HepG2 (cell line): ENCODE measurements at regions not wholly inside any gene's neighbourhood (a gene's known extent, or its start where the extent isn't known, plus 50 kb on each side); places are given as distances from the start of the nearest gene placed in this dataset.

ENCODE experiments used
- ATAC-seq: fragments of 200-7000 bp; cut with Tn5 transposase; 3 replicates; pipeline ENCODE4 v1.9.1; 2020; ENCODE audit warnings: mild to moderate bottlenecking, moderate library complexity
- BruUV-seq: library from RNA; stranded (reverse); fragments of 400-500 nt; replicated peaks from 2 replicates; lab custom pipeline; 2021; lab: Mats Ljungman, UMichigan
- CTCF ChIA-PET: fragments of 300-600 bp; formaldehyde crosslinking; extraction: SDS; loops from one replicate; lab custom pipeline; 2021; ENCODE audit warnings: low total read pairs, inconsistent platforms, low intra/inter-chr PET ratio; lab: Yijun Ruan, JAX
- POLR2A ChIA-PET: fragments of 350-600 bp; sonication (Branson Sonifier 250); formaldehyde crosslinking; loops from one replicate; lab custom pipeline; 2020; ENCODE audit warnings: antibody characterized with exemption, inconsistent platforms; lab: Yijun Ruan, JAX
- DNase-seq: peaks from one replicate; pipeline ENCODE4 v3.0.0-alpha.2; 2015; ENCODE audit warnings: low spot score
- FAIRE-seq: peaks from 3 replicates; lab custom pipeline; 2011; peaks lifted over from hg19 to GRCh38; lab: Jason Lieb, UNC
- H2AFZ ChIP-seq: one replicate; pipeline ENCODE4 v1.6.1; 2011; ENCODE audit warnings: low read length, inconsistent platforms
- H3K27ac ChIP-seq: fragments of 300-600 bp; 3 replicates; pipeline ENCODE4 v1.8.0; 2011; ENCODE audit warnings: mixed run types, mild to moderate bottlenecking, mixed read lengths, low read length, inconsistent platforms; ENCODE audit not compliant: insufficient read depth; ENCODE audit errors: extremely low read length
- H3K27me3 ChIP-seq, 2 experiments: fragments of 200-600 bp in 1 of 2; 2 replicates in 1 of 2; 3 replicates in 1 of 2; pipeline versions ENCODE4 v1.6.0 to v1.8.0; 2011; ENCODE audit warnings: low read length in 2 of 2, mild to moderate bottlenecking in 2 of 2, moderate library complexity in 2 of 2, inconsistent platforms in 1 of 2; ENCODE audit not compliant: insufficient read depth in 2 of 2, control insufficient read depth in 1 of 2
- H3K36me3 ChIP-seq, 2 experiments: fragments of 200-600 bp in 1 of 2; replicated peaks in 1 of 2; 2 replicates in 1 of 2; 3 replicates in 1 of 2; pipeline versions ENCODE4 v1.5.1 to v1.8.0; 2011; ENCODE audit warnings: low read length in 2 of 2, inconsistent platforms in 1 of 2; ENCODE audit not compliant: insufficient read depth in 2 of 2, control insufficient read depth in 1 of 2
- H3K4me1 ChIP-seq: 2 replicates; pipeline ENCODE4 v1.5.1; 2012; ENCODE audit warnings: low read length, inconsistent platforms; ENCODE audit not compliant: insufficient read depth
- H3K4me2 ChIP-seq: 2 replicates; pipeline ENCODE4 v1.6.0; 2011; ENCODE audit warnings: low read depth, low read length, inconsistent platforms
- H3K4me3 ChIP-seq, 3 experiments: fragments of 200-600 bp in 1 of 3; sonication (generic), shearing (Covaris generic) in 1 of 3; replicated peaks in 1 of 3; 2 replicates each; pipeline ENCODE4 v1.5.1; 2011 to 2016; ENCODE audit warnings: low read length in 3 of 3, inconsistent platforms in 2 of 3, low read depth in 2 of 3, mild to moderate bottlenecking in 2 of 3, control low read depth in 1 of 3, mixed read lengths in 1 of 3; ENCODE audit not compliant: insufficient read depth in 1 of 3
- H3K79me2 ChIP-seq: one replicate; pipeline ENCODE4 v1.6.1; 2011; ENCODE audit warnings: low read length, inconsistent platforms; ENCODE audit not compliant: insufficient read depth
- H3K9ac ChIP-seq: 2 replicates; pipeline ENCODE4 v1.6.0; 2011; ENCODE audit warnings: mild to moderate bottlenecking, low read depth, low read length, inconsistent platforms; ENCODE audit not compliant: insufficient read depth
- H3K9me3 ChIP-seq: 2 replicates; pipeline ENCODE4 v1.5.1; 2012; ENCODE audit warnings: mild to moderate bottlenecking, low read length
- H4K20me1 ChIP-seq: 2 replicates; pipeline ENCODE4 v1.6.0; 2011; ENCODE audit warnings: inconsistent platforms, mild to moderate bottlenecking, low read length, moderate library complexity; ENCODE audit not compliant: insufficient read depth
- CC2D1A ChIP-seq: sonication (generic); formaldehyde crosslinking; IDR thresholded peaks from 2 replicates; pipeline ENCODE4 v1.8.1; 2023; ENCODE audit warnings: mild to moderate bottlenecking, missing genetic modification reagents
- DNMT1 ChIP-seq: sonication (generic); formaldehyde crosslinking; IDR thresholded peaks from 2 replicates; pipeline ENCODE4 v1.5.1; 2020; ENCODE audit warnings: mild to moderate bottlenecking, missing genetic modification reagents
- RARA ChIP-seq: IDR thresholded peaks from 2 replicates; pipeline ENCODE4 v1.6.1; 2016; ENCODE audit warnings: missing genetic modification reagents, missing compliant biosample characterization
- RFX5 ChIP-seq: IDR thresholded peaks from 2 replicates; pipeline ENCODE4 v1.6.1; 2011; ENCODE audit warnings: low read depth, low read length, improper control_type of control experiment
- SOX5 ChIP-seq: IDR thresholded peaks from 2 replicates; pipeline ENCODE4 v1.6.1; 2016; ENCODE audit warnings: borderline replicate concordance
- ZBTB1 ChIP-seq: sonication (generic); formaldehyde crosslinking; IDR thresholded peaks from 2 replicates; pipeline ENCODE4 v1.4.0; 2020; ENCODE audit warnings: missing genetic modification reagents, borderline replicate concordance
- ZBTB38 ChIP-seq: sonication (generic); formaldehyde crosslinking; IDR thresholded peaks from 2 replicates; pipeline ENCODE4 v1.5.1; 2020; ENCODE audit warnings: mild to moderate bottlenecking, missing genetic modification reagents
- ZMAT3 ChIP-seq: sonication (generic); formaldehyde crosslinking; conservative IDR thresholded peaks from 2 replicates; pipeline ENCODE4 v1.7.0; 2021; ENCODE audit warnings: missing genetic modification reagents
- ZNF282 ChIP-seq: fragments of 450-650 bp; IDR thresholded peaks from 2 replicates; pipeline ENCODE4 v1.6.1; 2018; ENCODE audit not compliant: partially characterized antibody
- ZNF337 ChIP-seq: sonication (generic); formaldehyde crosslinking; IDR thresholded peaks from 2 replicates; pipeline ENCODE4 v1.5.1; 2020; ENCODE audit warnings: missing genetic modification reagents, low read depth, mild to moderate bottlenecking, borderline replicate concordance
- ZNF720 ChIP-seq: sonication (generic); formaldehyde crosslinking; IDR thresholded peaks from 2 replicates; pipeline ENCODE4 v1.4.0; 2020; ENCODE audit warnings: missing genetic modification reagents
- WGBS: methylation state at CpG from one replicate; pipeline ENCODE4 v1.1.6; 2017; ENCODE audit warnings: low lambda C conversion rate; 5-methylcytosine and 5-hydroxymethylcytosine counted together
- in situ Hi-C: cut with HindIII; loops from 2 replicates; pipeline ENCODE4 v1.10.0; 2017; ENCODE audit warnings: low pct_unique_long_range_greater_than_20kb; ENCODE audit not compliant: extremely low pct_ligation_motif_present
- intact Hi-C: fragments of 100-400 bp; cut with micrococcal nuclease; formaldehyde crosslinking; loops from one replicate; pipeline ENCODE4 v1.10.0; 2022; ENCODE audit not compliant: unreplicated experiment
- TF ChIP-seq, protein P1 (sequence below): IDR thresholded peaks from 2 replicates; pipeline ENCODE4 v1.6.1; 2016; ENCODE audit warnings: low read depth, missing genetic modification reagents, missing compliant biosample characterization
- TF ChIP-seq, protein P2 (sequence below): sonication (generic); formaldehyde crosslinking; IDR thresholded peaks from 2 replicates; pipeline ENCODE4 v1.4.0; 2020; ENCODE audit warnings: missing genetic modification reagents; ENCODE audit errors: not compliant biosample characterization
- TF ChIP-seq, protein P3 (sequence below): sonication (generic); formaldehyde crosslinking; IDR thresholded peaks from 2 replicates; pipeline ENCODE4 v1.4.0; 2020; ENCODE audit warnings: mild to moderate bottlenecking, missing genetic modification reagents

DNA sequence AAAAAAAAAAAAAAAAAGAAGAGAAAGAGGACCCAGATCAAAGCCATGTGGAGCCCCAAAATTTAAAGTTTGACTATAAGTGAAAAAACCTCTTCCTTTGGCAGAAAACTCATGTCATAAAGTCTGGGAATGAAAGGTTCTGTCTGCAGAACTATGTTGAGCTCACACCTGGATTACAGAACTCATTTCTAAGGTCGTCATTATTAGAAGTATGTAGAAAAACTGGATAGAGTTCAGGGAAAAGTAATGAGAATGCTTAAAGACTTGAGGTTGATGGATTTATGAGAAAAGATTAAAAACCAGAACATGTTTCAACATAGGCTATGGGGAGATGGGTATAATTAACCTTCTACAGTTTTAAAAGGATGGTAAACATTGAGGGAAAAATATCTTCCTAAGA is 90.7 kb upstream of the COL11A1 start:
- no peaks in the 10 kb centered on the region for H3K36me3 ChIP-seq
- BruUV-seq = no TSS peak
- ATAC-seq = no peak

DNA sequence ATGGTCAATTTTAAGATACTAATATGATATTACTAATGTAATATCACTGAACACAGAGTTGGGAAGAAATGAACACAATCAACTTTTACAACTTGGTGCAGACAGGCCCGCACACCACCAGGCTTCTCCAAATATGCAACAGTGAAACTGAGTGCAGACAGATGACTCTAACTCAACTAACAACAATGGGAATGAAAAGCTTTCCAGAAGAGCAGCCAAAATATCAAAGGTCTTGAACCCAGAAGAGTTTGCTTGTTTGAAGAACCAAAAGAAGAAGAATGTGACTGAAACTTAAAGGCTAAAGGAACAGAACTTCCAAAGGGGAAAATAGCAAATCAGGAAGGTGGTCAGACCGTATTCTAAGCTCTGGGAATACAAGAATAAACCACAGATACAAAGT is 89.8 kb upstream of the COL11A1 start:
- H2AFZ ChIP-seq = no peak overlapping the region
- ChIA-PET CTCF (no interaction called here), POLR2A (no interaction called here)
- H3K36me3 ChIP-seq = no peaks in the 10 kb centered on the region
- H3K27ac ChIP-seq = no peak overlapping the region
- WGBS = 2% methylated on average over 2 of the region's 2 CpGs
- no peaks in the 10 kb centered on the region for H3K79me2 ChIP-seq
- H3K9ac ChIP-seq = no peak overlapping the region
- H4K20me1 ChIP-seq = no peaks in the 10 kb centered on the region
- no peak for DNase-seq
- no peak overlapping the region for H3K4me3 ChIP-seq
- no peaks in the 10 kb centered on the region for H3K4me1 ChIP-seq
- BruUV-seq = no TSS peak
- no peak for FAIRE-seq
- in situ Hi-C loops = no loop called here
- H3K9me3 ChIP-seq = no peaks in the 10 kb centered on the region
- H3K27me3 ChIP-seq = no peaks in the 10 kb centered on the region
- intact Hi-C loops = no loop called here
- no peak for ATAC-seq
- H3K4me2 ChIP-seq = no peak overlapping the region
- TF ChIP-seq ZNF282 = no peak
- TF ChIP-seq RARA (CRISPR knock-in tag) = no peak
- no peak for TF ChIP-seq ZMAT3 (CRISPR knock-in tag)
- no peak for TF ChIP-seq ZNF720 (CRISPR knock-in tag)
- TF ChIP-seq, protein P1, sequence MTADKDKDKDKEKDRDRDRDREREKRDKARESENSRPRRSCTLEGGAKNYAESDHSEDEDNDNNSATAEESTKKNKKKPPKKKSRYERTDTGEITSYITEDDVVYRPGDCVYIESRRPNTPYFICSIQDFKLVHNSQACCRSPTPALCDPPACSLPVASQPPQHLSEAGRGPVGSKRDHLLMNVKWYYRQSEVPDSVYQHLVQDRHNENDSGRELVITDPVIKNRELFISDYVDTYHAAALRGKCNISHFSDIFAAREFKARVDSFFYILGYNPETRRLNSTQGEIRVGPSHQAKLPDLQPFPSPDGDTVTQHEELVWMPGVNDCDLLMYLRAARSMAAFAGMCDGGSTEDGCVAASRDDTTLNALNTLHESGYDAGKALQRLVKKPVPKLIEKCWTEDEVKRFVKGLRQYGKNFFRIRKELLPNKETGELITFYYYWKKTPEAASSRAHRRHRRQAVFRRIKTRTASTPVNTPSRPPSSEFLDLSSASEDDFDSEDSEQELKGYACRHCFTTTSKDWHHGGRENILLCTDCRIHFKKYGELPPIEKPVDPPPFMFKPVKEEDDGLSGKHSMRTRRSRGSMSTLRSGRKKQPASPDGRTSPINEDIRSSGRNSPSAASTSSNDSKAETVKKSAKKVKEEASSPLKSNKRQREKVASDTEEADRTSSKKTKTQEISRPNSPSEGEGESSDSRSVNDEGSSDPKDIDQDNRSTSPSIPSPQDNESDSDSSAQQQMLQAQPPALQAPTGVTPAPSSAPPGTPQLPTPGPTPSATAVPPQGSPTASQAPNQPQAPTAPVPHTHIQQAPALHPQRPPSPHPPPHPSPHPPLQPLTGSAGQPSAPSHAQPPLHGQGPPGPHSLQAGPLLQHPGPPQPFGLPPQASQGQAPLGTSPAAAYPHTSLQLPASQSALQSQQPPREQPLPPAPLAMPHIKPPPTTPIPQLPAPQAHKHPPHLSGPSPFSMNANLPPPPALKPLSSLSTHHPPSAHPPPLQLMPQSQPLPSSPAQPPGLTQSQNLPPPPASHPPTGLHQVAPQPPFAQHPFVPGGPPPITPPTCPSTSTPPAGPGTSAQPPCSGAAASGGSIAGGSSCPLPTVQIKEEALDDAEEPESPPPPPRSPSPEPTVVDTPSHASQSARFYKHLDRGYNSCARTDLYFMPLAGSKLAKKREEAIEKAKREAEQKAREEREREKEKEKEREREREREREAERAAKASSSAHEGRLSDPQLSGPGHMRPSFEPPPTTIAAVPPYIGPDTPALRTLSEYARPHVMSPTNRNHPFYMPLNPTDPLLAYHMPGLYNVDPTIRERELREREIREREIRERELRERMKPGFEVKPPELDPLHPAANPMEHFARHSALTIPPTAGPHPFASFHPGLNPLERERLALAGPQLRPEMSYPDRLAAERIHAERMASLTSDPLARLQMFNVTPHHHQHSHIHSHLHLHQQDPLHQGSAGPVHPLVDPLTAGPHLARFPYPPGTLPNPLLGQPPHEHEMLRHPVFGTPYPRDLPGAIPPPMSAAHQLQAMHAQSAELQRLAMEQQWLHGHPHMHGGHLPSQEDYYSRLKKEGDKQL (CRISPR knock-in tag) = no peak
- TF ChIP-seq, protein P2, sequence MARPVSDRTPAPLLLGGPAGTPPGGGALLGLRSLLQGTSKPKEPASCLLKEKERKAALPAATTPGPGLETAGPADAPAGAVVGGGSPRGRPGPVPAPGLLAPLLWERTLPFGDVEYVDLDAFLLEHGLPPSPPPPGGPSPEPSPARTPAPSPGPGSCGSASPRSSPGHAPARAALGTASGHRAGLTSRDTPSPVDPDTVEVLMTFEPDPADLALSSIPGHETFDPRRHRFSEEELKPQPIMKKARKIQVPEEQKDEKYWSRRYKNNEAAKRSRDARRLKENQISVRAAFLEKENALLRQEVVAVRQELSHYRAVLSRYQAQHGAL (CRISPR knock-in tag) = no peak
- TF ChIP-seq RFX5 = no peak
- TF ChIP-seq, protein P3, sequence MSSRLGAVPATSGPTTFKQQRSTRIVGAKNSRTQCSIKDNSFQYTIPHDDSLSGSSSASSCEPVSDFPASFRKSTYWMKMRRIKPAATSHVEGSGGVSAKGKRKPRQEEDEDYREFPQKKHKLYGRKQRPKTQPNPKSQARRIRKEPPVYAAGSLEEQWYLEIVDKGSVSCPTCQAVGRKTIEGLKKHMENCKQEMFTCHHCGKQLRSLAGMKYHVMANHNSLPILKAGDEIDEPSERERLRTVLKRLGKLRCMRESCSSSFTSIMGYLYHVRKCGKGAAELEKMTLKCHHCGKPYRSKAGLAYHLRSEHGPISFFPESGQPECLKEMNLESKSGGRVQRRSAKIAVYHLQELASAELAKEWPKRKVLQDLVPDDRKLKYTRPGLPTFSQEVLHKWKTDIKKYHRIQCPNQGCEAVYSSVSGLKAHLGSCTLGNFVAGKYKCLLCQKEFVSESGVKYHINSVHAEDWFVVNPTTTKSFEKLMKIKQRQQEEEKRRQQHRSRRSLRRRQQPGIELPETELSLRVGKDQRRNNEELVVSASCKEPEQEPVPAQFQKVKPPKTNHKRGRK (CRISPR knock-in tag) = no peak
- TF ChIP-seq ZBTB1 (CRISPR knock-in tag) = no peak
- TF ChIP-seq ZNF337 (CRISPR knock-in tag) = no peak
- TF ChIP-seq CC2D1A = no peak
- TF ChIP-seq SOX5 = no peak

More for the DNA sequence above, 90.7 kb upstream of the COL11A1 start:
- Histone ChIP-seq H3K9ac (no peak overlapping the region), H3K4me3 (no peak overlapping the region), H3K79me2 (no peaks in the 10 kb centered on the region), H2AFZ (no peak overlapping the region), H3K27me3 (no peaks in the 10 kb centered on the region), H3K4me2 (no peak overlapping the region), H3K9me3 (no peaks in the 10 kb centered on the region), H4K20me1 (no peaks in the 10 kb centered on the region), H3K4me1 (no peaks in the 10 kb centered on the region), H3K27ac (no peak overlapping the region)
- TF ChIP-seq DNMT1 (CRISPR knock-in tag) (no peak), ZBTB38 (CRISPR knock-in tag) (no peak)
- DNase-seq (no peak), FAIRE-seq (no peak)
- 0% methylated on average over 1 of the region's 1 CpG for WGBS
- in situ Hi-C loops = no loop called here
- ChIA-PET CTCF (no interaction called here), POLR2A (no interaction called here)
- intact Hi-C loops = no loop called here
